Gastrocnemius medialis (tissue), 4 donors: ENCODE measurements at regions not wholly inside any gene's neighbourhood (a gene's known extent, or its start where the extent isn't known, plus 50 kb on each side); places are given as distances from the start of the nearest gene placed in this dataset.

Experiments
- ATAC-seq, 2 donors: fragments of 150-250 bp; one replicate each; pipeline ENCODE4 v1.9.1; 2016
- DNase-seq, 2 donors: peaks; one replicate each; pipeline ENCODE4 v3.0.0-alpha.2; 2019
- H3K27ac ChIP-seq, 4 donors: fragments of 200-600 bp; sonication (generic); 1 replicate in 1 of 4; 2 replicates in 3 of 4; pipeline ENCODE4 v1.5.1; 2016 to 2018; ENCODE audit warnings: mild to moderate bottlenecking in 2 of 4, moderate library complexity in 1 of 4
- H3K27me3 ChIP-seq, 3 donors: fragments of 200-600 bp; sonication (generic) in 2 of 3; 1 replicate in 1 of 3; 2 replicates in 2 of 3; pipeline versions ENCODE4 v1.5.1 to v1.6.0; 2016 to 2019; ENCODE audit warnings: mild to moderate bottlenecking in 1 of 3, moderate library complexity in 1 of 3
- H3K36me3 ChIP-seq, 2 donors: fragments of 200-600 bp; sonication (generic) in 1 of 2; one replicate each; pipeline ENCODE4 v1.5.1; 2017 to 2018
- H3K4me1 ChIP-seq, 2 donors: fragments of 200-600 bp; sonication (generic) in 1 of 2; one replicate each; pipeline ENCODE4 v1.5.1; 2016 to 2017; ENCODE audit warnings: mild to moderate bottlenecking in 2 of 2
- H3K4me3 ChIP-seq, 4 donors: fragments of 200-600 bp; sonication (generic) in 3 of 4; 1 replicate in 1 of 4; 2 replicates in 3 of 4; pipeline ENCODE4 v1.5.1; 2016 to 2019; ENCODE audit warnings: mild to moderate bottlenecking in 2 of 4
- H3K9me3 ChIP-seq, 3 donors: fragments of 200-600 bp; sonication (generic) in 2 of 3; 1 replicate in 1 of 3; 2 replicates in 2 of 3; pipeline ENCODE4 v1.5.1; 2016 to 2019
- POLR2A ChIP-seq, 2 donors: fragments of 450-650 bp; IDR thresholded peaks; one replicate each; pipeline ENCODE4 v1.6.1; 2017; ENCODE audit warnings: antibody characterized with exemption in 2 of 2, mild to moderate bottlenecking in 2 of 2, moderate library complexity in 2 of 2
- in situ Hi-C, 4 donors: fragments of 200-750 bp; cut with MboI; loops; one replicate each; pipeline versions ENCODE4 v1.15.0 to v1.8.0; 2017; ENCODE audit warnings: low sequenced_read_pairs in 4 of 4
- intact Hi-C: fragments of 100-400 bp; cut with DNase I; formaldehyde crosslinking; loops from one replicate; pipeline ENCODE4 v1.15.1; 2023; ENCODE audit warnings: low total_unique reads
- TF ChIP-seq, protein P1 (sequence below), 5 experiments: fragments of 450-650 bp in 3 of 5; fragments of 200-600 bp in 2 of 5; sonication (generic) in 2 of 5; IDR thresholded peaks in 4 of 5; conservative IDR thresholded peaks in 1 of 5; 1 replicate in 4 of 5; 2 replicates in 1 of 5; pipeline ENCODE4 v1.5.1; 2016 to 2019; ENCODE audit warnings: antibody characterized with exemption in 5 of 5, mild to moderate bottlenecking in 3 of 5, moderate library complexity in 3 of 5

DNA sequence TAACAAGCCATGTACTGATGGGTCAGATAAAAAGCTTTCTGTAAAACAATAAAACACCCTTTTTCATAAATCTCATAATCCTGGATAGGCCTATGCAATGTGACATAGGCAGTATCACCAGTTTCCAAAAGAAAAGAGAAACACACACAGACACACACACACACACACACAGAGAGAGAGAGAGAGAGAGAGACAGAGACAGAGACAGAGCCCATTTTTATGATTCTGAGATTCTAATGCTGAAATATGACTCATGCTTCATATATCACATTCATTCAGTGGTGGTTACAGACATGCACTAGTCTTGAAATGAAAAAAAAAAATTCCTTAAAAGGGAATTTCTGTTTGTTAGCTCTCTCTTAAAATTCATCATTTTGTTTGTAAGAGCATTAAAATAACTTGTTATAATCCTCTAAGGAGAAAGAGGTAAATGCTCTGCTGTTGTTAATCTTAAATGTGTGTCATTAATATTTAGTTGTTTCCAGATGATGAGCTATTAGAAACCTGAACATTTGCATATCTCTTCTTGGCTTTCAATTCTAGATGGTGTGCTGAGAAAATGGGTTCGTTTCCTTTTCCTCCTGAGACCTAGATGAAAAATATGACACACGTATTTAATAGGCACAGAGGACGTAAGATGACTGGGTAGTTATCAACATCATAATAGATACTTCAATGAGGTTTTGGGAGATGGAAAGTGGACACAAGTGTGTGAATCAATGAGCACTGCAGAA is 1598.7 kb upstream of the ACVR2A start:
- DNase-seq (no peak), ATAC-seq (no peak)
- Histone ChIP-seq H3K27ac (no peak overlapping the region), H3K36me3 (no peaks in the 10 kb centered on the region), H3K9me3 (no peaks in the 10 kb centered on the region), H3K4me3 (no peak overlapping the region), H3K4me1 (no peaks in the 10 kb centered on the region), H3K27me3 (no peaks in the 10 kb centered on the region)
- intact Hi-C loops: no loop called here
- TF ChIP-seq, protein P1, sequence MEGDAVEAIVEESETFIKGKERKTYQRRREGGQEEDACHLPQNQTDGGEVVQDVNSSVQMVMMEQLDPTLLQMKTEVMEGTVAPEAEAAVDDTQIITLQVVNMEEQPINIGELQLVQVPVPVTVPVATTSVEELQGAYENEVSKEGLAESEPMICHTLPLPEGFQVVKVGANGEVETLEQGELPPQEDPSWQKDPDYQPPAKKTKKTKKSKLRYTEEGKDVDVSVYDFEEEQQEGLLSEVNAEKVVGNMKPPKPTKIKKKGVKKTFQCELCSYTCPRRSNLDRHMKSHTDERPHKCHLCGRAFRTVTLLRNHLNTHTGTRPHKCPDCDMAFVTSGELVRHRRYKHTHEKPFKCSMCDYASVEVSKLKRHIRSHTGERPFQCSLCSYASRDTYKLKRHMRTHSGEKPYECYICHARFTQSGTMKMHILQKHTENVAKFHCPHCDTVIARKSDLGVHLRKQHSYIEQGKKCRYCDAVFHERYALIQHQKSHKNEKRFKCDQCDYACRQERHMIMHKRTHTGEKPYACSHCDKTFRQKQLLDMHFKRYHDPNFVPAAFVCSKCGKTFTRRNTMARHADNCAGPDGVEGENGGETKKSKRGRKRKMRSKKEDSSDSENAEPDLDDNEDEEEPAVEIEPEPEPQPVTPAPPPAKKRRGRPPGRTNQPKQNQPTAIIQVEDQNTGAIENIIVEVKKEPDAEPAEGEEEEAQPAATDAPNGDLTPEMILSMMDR (IDR thresholded peaks at IDR 0.05 in 4 of 5, conservative IDR thresholded peaks at IDR 0.05 in 1 of 5): no peak
- no peak for TF ChIP-seq POLR2A (IDR thresholded peaks at IDR 0.05)
- in situ Hi-C loops: no loop called here

DNA sequence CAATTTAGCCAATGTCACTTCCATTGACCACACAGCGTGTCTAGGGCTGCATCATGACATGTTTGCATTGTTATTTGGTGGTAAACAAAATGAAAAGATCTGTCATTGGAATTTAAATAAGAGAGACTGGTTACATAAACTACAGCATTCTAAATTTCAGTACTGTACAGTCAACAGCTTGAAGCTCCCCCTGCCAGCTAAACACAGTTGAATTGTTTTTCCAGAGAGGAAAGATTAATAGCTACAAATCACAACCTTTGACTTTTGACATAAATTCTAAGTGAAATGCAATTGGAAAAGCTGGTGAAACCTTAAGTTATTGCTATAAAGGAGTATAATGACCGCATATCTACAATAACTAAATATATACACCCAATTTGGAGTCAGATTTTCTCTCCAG is 1600.0 kb upstream of the ACVR2A start:
- no peaks in the 10 kb centered on the region for H3K9me3 ChIP-seq
- no peak for TF ChIP-seq POLR2A (IDR thresholded peaks at IDR 0.05)
- TF ChIP-seq, protein P1 (IDR thresholded peaks at IDR 0.05 in 4 of 5, conservative IDR thresholded peaks at IDR 0.05 in 1 of 5): no peak
- intact Hi-C loops: no loop called here

DNA sequence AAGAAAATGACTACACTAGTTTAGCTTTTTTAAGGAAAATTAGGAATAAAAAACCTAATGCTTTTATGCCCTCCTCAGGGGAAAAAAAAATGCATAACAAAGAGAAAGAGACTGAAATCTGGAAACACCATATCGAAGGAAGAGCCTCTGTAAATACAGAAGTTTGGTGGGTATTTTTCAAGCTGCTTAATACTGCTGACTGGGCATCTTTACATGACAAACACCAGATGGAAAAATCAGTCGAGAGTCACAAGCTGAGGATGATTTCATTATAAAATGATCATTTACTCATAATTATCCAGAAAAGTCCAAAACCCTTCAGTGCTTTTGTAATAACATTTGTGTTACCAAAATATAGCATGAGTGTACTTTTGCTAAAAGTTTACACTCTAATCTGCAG is 1600.7 kb upstream of the ACVR2A start:
- in situ Hi-C loops: no loop called here
- no peaks in the 10 kb centered on the region for H3K4me1 ChIP-seq
- TF ChIP-seq, protein P1 (IDR thresholded peaks at IDR 0.05 in 4 of 5, conservative IDR thresholded peaks at IDR 0.05 in 1 of 5): no peak
- no peak for TF ChIP-seq POLR2A (IDR thresholded peaks at IDR 0.05)
- H3K36me3 ChIP-seq: no peaks in the 10 kb centered on the region
- ATAC-seq (no peak), DNase-seq (no peak)
- no peaks in the 10 kb centered on the region for H3K27me3 ChIP-seq
- intact Hi-C loops: no loop called here
- no peaks in the 10 kb centered on the region for H3K9me3 ChIP-seq
- H3K4me3 ChIP-seq: no peak overlapping the region
- no peak overlapping the region for H3K27ac ChIP-seq

More for the DNA sequence above, 1600.0 kb upstream of the ACVR2A start:
- in situ Hi-C loops: no loop called here
- no peak for DNase-seq
- no peak overlapping the region for H3K27ac ChIP-seq
- H3K36me3 ChIP-seq: no peaks in the 10 kb centered on the region
- H3K27me3 ChIP-seq: no peaks in the 10 kb centered on the region
- H3K4me3 ChIP-seq: no peak overlapping the region
- no peaks in the 10 kb centered on the region for H3K4me1 ChIP-seq
- no peak for ATAC-seq

DNA sequence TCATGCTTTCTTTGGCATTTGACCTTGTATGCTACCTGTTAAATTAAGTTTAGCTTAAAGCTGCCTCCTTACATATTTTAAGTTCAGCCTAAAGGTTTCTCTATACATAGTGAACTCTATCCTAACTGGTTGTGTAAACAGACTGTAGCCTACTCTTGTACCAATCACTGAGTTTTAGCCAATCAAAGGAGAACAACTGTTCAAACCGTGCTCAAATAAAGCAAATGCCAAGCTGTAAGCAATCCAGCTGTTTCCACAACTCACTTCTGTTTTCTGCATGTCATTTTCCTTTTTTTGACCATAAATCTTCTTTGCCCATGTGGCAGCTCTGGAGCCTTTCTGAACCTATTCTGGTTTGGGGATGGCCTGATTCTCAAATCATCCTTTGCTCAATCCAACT is 1603.8 kb upstream of the ACVR2A start:
- DNase-seq (no peak), ATAC-seq (no peak)
- Histone ChIP-seq H3K27me3 (no peaks in the 10 kb centered on the region), H3K9me3 (no peaks in the 10 kb centered on the region), H3K27ac (no peak overlapping the region), H3K4me1 (no peaks in the 10 kb centered on the region), H3K36me3 (no peaks in the 10 kb centered on the region), H3K4me3 (no peak overlapping the region)
- in situ Hi-C loops: no loop called here
- TF ChIP-seq, protein P1 (IDR thresholded peaks at IDR 0.05 in 4 of 5, conservative IDR thresholded peaks at IDR 0.05 in 1 of 5): no peak
- TF ChIP-seq POLR2A (IDR thresholded peaks at IDR 0.05): no peak
- intact Hi-C loops: no loop called here

DNA sequence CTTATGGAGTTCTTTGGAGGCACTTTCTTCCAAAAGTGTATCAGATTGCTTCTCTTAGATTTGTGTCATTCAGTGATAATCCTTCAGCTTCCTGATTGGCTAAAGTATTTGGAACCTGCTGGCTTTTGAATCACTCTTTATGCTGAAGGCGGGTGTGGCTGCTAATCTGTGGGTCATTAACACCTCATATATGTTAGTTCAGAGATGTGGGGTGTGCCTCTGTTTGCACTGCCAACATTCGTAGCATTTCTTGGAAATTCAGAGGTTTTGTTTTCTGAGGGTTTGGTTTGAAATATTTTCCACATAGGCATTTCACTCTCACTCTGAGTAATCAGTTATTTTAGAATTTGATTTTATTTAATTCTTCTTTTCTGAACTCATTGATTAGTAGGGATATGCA is 1604.4 kb upstream of the ACVR2A start:
- H3K36me3 ChIP-seq: no peaks in the 10 kb centered on the region
- H3K27ac ChIP-seq: no peak overlapping the region
- no peak for TF ChIP-seq POLR2A (IDR thresholded peaks at IDR 0.05)
- TF ChIP-seq, protein P1 (IDR thresholded peaks at IDR 0.05 in 4 of 5, conservative IDR thresholded peaks at IDR 0.05 in 1 of 5): no peak
- DNase-seq (no peak), ATAC-seq (no peak)
- intact Hi-C loops (no loop called here), in situ Hi-C loops (no loop called here)
- H3K9me3 ChIP-seq: no peaks in the 10 kb centered on the region
- H3K4me1 ChIP-seq: no peaks in the 10 kb centered on the region
- no peaks in the 10 kb centered on the region for H3K27me3 ChIP-seq
- H3K4me3 ChIP-seq: no peak overlapping the region
